NOMO-1 treated with dmso at 0.1 percent for 144 hours (cell line): ENCODE measurements at regions not wholly inside any gene's neighbourhood (a gene's known extent, or its start where the extent isn't known, plus 50 kb on each side); places are given as distances from the start of the nearest gene placed in this dataset.

ENCODE experiments used
- DNase-seq: peaks from one replicate; lab custom pipeline; 2025; ENCODE audit not compliant: unreplicated experiment; lab: John Stamatoyannopoulos, UW

- no peak for DNase-seq
Measured at GRCh38 chr13:40318366-40318765, 348.1 kb downstream of the FOXO1 start.

- no peak for DNase-seq
Measured at GRCh38 chr13:40319699-40320579, 346.5 kb downstream of the FOXO1 start.

GRCh38 chr13:40328091-40328490, 338.4 kb downstream of the FOXO1 start:
- no peak for DNase-seq

GRCh38 chr13:40329781-40330485, 336.5 kb downstream of the FOXO1 start:
- DNase-seq: no peak

- no peak for DNase-seq
Measured at GRCh38 chr13:40330950-40331349, 335.5 kb downstream of the FOXO1 start.

- DNase-seq: no peak
Measured at GRCh38 chr13:40331802-40332201, 334.6 kb downstream of the FOXO1 start.

GRCh38 chr13:40333226-40333625, 333.2 kb downstream of the FOXO1 start:
- no peak for DNase-seq

GRCh38 chr13:40334031-40334430, 332.4 kb downstream of the FOXO1 start:
- DNase-seq: no peak

GRCh38 chr13:40334616-40335015, 331.8 kb downstream of the FOXO1 start:
- DNase-seq: no peak

GRCh38 chr13:40336228-40337221, 329.9 kb downstream of the FOXO1 start:
- no peak for DNase-seq

- DNase-seq: no peak
Measured at GRCh38 chr13:40337651-40338050, 328.8 kb downstream of the FOXO1 start.

- DNase-seq: no peak
Measured at GRCh38 chr13:40338217-40338616, 328.2 kb downstream of the FOXO1 start.

- no peak for DNase-seq
Measured at GRCh38 chr13:40340368-40341095, 325.9 kb downstream of the FOXO1 start.

- no peak for DNase-seq
Measured at GRCh38 chr13:40341096-40341471, 325.4 kb downstream of the FOXO1 start.

- DNase-seq: no peak
Measured at GRCh38 chr13:40341501-40341900, 324.9 kb downstream of the FOXO1 start.

- no peak for DNase-seq
Measured at GRCh38 chr13:40342461-40342860, 324.0 kb downstream of the FOXO1 start.

- DNase-seq: no peak
Measured at GRCh38 chr13:40342901-40343300, 323.5 kb downstream of the FOXO1 start.

GRCh38 chr13:40343550-40344269, 322.7 kb downstream of the FOXO1 start:
- no peak for DNase-seq

GRCh38 chr13:40344270-40345148, 321.9 kb downstream of the FOXO1 start:
- DNase-seq: no peak
